ENCODE measurements at regions not wholly inside any gene's neighbourhood (a gene's known extent, or its start where the extent isn't known, plus 50 kb on each side); places are given as distances from the start of the nearest gene placed in this dataset.
A peak's percentile ranks its signal among the peaks of the same experiment; 100 is the strongest.

GRCh38 chr2:190119257-190119656, 56.7 kb upstream of the MSTN start:
- no peak overlapping the region for H3K27ac ChIP-seq (ENCODE audit: extremely low read depth, low read depth, low read length)
- H3K27me3 ChIP-seq (ENCODE audit: control insufficient read depth in 2 of 2, insufficient read depth in 2 of 2, low read length in 2 of 2): no peaks in the 10 kb centered on the region
- in situ Hi-C loops (cut with MboI) (no loop called here), intact Hi-C loops (cut with micrococcal nuclease) (no loop called here)
- H3K9ac ChIP-seq (ENCODE audit: insufficient read depth in 1 of 2, low read depth in 2 of 2, low read length in 2 of 2): no peak overlapping the region
- H3K9me1 ChIP-seq (ENCODE audit: control insufficient read depth, insufficient read depth, low read length): no peaks in the 10 kb centered on the region
- BruUV-seq (replicated peaks): no TSS peak
- DNase-seq (ENCODE audit: extremely low read depth in 1 of 4, low spot score in 3 of 4) (peak in 1 of 4 experiments; percentile 9), FAIRE-seq (no peak), ATAC-seq (no peak)
- ChIA-PET POLR2A (no interaction called here), CTCF (ENCODE audit: low intra/inter-chr PET ratio) (no interaction called here)
- no peaks in the 10 kb centered on the region for H3K79me2 ChIP-seq (ENCODE audit: control insufficient read depth, insufficient read depth, low read length)
- H3K9me3 ChIP-seq (replicated peaks; ENCODE audit: control insufficient read depth, insufficient read depth, low read depth, low read length): no peaks in the 10 kb centered on the region
- no peaks in the 10 kb centered on the region for H4K20me1 ChIP-seq (replicated peaks; ENCODE audit: control insufficient read depth, insufficient read depth, low read length)
- no peaks in the 10 kb centered on the region; a peak in 1 of 5 replicates for H3K4me1 ChIP-seq (replicated peaks in 1 of 2; ENCODE audit: control insufficient read depth in 2 of 2, insufficient read depth in 2 of 2, low read length in 2 of 2)
- no peak for TF ChIP-seq CREM (IDR thresholded peaks at IDR 0.05; ENCODE audit: low read depth)
- TF ChIP-seq XRCC5 (IDR thresholded peaks at IDR 0.05; ENCODE audit: low read depth, low read length): no peak
- TF ChIP-seq ZBTB33 (CRISPR knock-in tag; IDR thresholded peaks at IDR 0.05): 0 out of 2 replicates have a peak, but pooled peaks have one; percentile 35
- no peak overlapping the region for H3K4me3 ChIP-seq
- WGBS (ENCODE audit: insufficient coverage, low coverage, missing lambda C conversion rate): 68% methylated on average over 14 of the region's 14 CpGs
- no peak overlapping the region for H3K4me2 ChIP-seq (ENCODE audit: insufficient read depth, low read length)
- H3K36me3 ChIP-seq (ENCODE audit: control insufficient read depth, insufficient read depth, low read length): no peaks in the 10 kb centered on the region
- H2AFZ ChIP-seq (ENCODE audit: low read depth, low read length): no peak overlapping the region

GRCh38 chr2:190117305-190117704, 54.8 kb upstream of the MSTN start:
- TF ChIP-seq RFX1 (IDR thresholded peaks at IDR 0.05) (no peak), XRCC5 (IDR thresholded peaks at IDR 0.05; ENCODE audit: low read depth, low read length) (no peak), CEBPG (CRISPR knock-in tag; IDR thresholded peaks at IDR 0.05) (no peak), CEBPG (tag; conservative IDR thresholded peaks at IDR 0.05 in 1 of 2, IDR thresholded peaks at IDR 0.05 in 1 of 2) (peak; percentile 51 to 75; a peak in 3 of 4 replicates), CEBPB (tag; IDR thresholded peaks at IDR 0.05) (peak; percentile 90)
- Histone ChIP-seq H3K4me1 (replicated peaks in 1 of 2; ENCODE audit: control insufficient read depth in 2 of 2, insufficient read depth in 2 of 2, low read length in 2 of 2) (no peaks in the 10 kb centered on the region; a peak in 1 of 5 replicates), H3K4me3 (no peak overlapping the region), H3K9ac (ENCODE audit: insufficient read depth in 1 of 2, low read depth in 2 of 2, low read length in 2 of 2) (no peak overlapping the region), H4K20me1 (replicated peaks; ENCODE audit: control insufficient read depth, insufficient read depth, low read length) (no peaks in the 10 kb centered on the region), H3K9me1 (ENCODE audit: control insufficient read depth, insufficient read depth, low read length) (no peaks in the 10 kb centered on the region), H2AFZ (ENCODE audit: low read depth, low read length) (no peak overlapping the region), H3K27me3 (ENCODE audit: control insufficient read depth in 2 of 2, insufficient read depth in 2 of 2, low read length in 2 of 2) (no peaks in the 10 kb centered on the region), H3K9me3 (replicated peaks; ENCODE audit: control insufficient read depth, insufficient read depth, low read depth, low read length) (no peaks in the 10 kb centered on the region), H3K4me2 (ENCODE audit: insufficient read depth, low read length) (no peak overlapping the region), H3K36me3 (ENCODE audit: control insufficient read depth, insufficient read depth, low read length) (no peaks in the 10 kb centered on the region), H3K27ac (ENCODE audit: extremely low read depth, low read depth, low read length) (no peak overlapping the region), H3K79me2 (ENCODE audit: control insufficient read depth, insufficient read depth, low read length) (no peaks in the 10 kb centered on the region)
- ChIA-PET CTCF (ENCODE audit: low intra/inter-chr PET ratio) (no interaction called here), POLR2A (no interaction called here)
- whole genome bisulfite sequencing (ENCODE audit: insufficient coverage, low coverage, missing lambda C conversion rate): 67% methylated on average over 1 of the region's 1 CpG
- no peak for FAIRE-seq
- intact Hi-C loops (cut with micrococcal nuclease): no loop called here
- ATAC-seq: no peak
- DNase-seq (ENCODE audit: extremely low read depth in 1 of 4, low spot score in 3 of 4): no peak
- in situ Hi-C loops (cut with MboI): no loop called here
- BruUV-seq (replicated peaks): no TSS peak
